Kidney epithelial cell (primary cell): ENCODE measurements at regions not wholly inside any gene's neighbourhood (a gene's known extent, or its start where the extent isn't known, plus 50 kb on each side); places are given as distances from the start of the nearest gene placed in this dataset.

Experiments used
- DNase-seq: peaks from one replicate; pipeline ENCODE4 v3.0.0-alpha.2; 2010; ENCODE audit warnings: low read depth
- H3K27me3 ChIP-seq: 2 replicates; pipeline ENCODE4 v1.6.0; 2011; ENCODE audit warnings: low read length; ENCODE audit not compliant: control insufficient read depth, insufficient read depth
- H3K36me3 ChIP-seq: 2 replicates; pipeline ENCODE4 v1.5.1; 2011; ENCODE audit warnings: low read length; ENCODE audit not compliant: control insufficient read depth, insufficient read depth
- H3K4me3 ChIP-seq: 2 replicates; pipeline ENCODE4 v1.5.1; 2011; ENCODE audit warnings: low read depth, mild to moderate bottlenecking, control low read depth, low read length
- CTCF ChIP-seq: IDR thresholded peaks from 2 replicates; pipeline ENCODE4 v1.5.1; 2011; ENCODE audit warnings: mild to moderate bottlenecking, moderate library complexity, low read length, control low read depth, inconsistent platforms; ENCODE audit not compliant: insufficient read depth, poor library complexity, severe bottlenecking

DNA sequence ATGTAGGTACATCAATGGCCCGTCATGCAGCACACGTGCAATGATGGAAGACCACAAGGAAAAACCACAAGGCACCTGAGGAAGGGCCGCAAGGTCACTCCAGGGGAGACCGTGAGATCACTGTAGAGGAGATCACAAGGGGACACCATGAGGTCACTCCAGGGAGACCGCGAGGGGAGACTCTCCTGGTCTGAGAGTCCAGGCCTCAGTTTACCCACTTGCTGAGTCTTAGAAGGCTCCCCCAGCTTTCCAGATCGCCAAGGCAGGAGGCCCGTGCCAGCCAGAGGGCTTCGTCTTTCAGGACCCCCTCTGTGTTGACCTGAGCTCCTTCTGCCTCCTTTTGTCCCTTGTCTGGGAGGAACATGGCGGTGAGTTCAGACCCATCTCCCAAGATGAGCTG is 232.2 kb downstream of the ERMARD start:
- Histone ChIP-seq H3K4me3 (no peak overlapping the region), H3K36me3 (no peaks in the 10 kb centered on the region), H3K27me3 (peaks cover 8% of the 10 kb centered on the region)
- TF ChIP-seq CTCF: no peak
- DNase-seq: no peak

DNA sequence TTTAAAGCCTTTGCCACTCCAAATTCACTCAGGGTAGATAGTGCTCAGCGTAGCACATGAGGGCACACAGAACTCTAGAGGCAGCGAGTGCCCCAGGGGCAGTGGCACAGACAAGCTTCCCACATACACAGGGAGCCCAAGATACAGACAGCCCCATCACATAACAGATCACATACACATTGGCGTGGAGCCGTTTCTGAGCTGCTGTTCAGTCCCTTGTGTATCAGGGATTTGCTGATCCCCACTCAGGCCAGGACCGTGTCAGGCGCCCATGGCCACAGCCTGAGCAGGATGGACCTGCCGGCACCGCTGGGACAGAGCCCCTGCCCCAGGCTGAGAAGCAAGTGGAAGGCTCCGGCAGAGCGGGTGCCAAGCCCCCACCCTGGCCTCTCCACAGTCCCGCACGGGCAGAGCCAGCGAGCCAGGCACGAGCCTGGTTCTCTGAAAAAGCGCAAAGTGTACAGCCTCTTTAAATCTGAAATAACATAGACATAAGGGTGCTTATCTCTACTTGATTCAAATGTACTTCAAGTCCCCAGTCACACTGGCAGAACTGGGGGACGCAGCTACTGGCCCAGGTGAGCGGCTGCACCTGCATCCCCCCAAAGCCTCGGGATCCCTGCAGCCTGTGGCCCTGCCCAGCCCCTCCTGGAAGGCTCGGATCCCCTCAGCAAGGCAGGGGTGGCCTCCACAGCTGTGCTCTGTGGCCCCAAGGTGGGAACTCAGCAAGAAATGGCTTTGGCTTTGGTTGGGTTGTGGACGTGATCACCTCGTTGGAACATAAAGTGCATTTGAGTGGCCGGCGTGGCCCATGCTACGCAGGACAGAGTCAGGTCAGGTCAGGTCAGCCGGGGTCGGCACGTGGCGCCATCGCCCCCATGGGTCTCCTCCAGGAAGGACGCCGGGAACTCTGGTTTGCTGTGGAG is 231.3 kb downstream of the ERMARD start:
- no peak for TF ChIP-seq CTCF
- Histone ChIP-seq H3K36me3 (no peaks in the 10 kb centered on the region), H3K4me3 (no peak overlapping the region), H3K27me3 (peaks cover 10% of the 10 kb centered on the region)
- no peak for DNase-seq

- no peak for TF ChIP-seq CTCF
- Histone ChIP-seq H3K36me3 (no peaks in the 10 kb centered on the region), H3K27me3 (peaks cover 11% of the 10 kb centered on the region), H3K4me3 (no peak overlapping the region)
- no peak for DNase-seq
Observed at GRCh38 chr6:169981969-169982368, 230.5 kb downstream of the ERMARD start.

DNA sequence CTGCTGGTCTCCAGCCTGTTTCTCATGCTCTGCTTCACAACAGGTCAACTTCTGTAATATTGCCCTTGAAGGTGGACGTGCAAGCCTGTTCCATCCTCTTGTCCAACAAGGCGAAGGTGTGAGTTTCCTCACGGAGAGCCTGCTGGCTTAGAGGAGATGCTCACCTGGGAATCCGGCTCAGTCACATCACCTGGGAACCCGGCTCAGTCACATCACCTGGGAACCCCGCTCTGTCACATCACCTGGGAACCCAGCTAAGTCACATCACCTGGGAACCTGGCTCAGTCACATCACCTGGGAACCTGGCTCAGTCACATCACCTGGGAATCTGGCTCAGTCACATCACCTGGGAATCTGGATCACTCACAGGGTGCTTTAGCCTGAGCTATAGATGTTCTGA is 230.1 kb downstream of the ERMARD start:
- Histone ChIP-seq H3K27me3 (peaks cover 11% of the 10 kb centered on the region), H3K4me3 (no peak overlapping the region), H3K36me3 (no peaks in the 10 kb centered on the region)
- DNase-seq: no peak
- TF ChIP-seq CTCF: no peak

DNA sequence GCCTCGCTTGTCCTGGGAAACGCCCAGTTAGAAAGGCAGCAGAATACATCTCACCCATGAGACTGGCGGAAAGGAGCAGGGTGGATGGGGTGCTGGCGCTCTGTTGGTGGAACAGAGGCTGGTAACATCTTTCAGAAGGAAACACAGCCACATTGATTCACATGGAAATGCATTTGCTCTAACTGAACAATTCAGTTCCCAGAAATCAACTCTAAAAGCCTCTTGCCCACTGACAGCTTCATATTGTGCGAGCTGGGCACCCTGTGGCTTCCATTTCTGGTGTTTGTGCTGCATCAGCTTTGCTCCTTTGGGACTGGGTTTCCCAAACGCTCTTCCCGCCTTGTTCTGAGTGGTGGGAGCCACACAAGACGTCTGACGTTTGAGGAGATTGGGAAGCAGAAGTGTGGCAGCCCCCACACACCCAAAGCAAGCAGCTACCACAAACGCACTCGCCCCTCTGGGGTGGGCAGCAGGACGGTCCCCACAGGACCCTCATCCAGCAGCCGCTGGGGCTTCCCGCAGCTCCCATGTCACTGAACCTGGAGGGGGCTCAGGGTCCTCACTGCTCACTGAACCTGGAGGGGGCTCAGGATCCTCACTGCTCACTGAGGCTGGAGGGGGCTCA is 229.5 kb downstream of the ERMARD start:
- Histone ChIP-seq H3K36me3 (no peaks in the 10 kb centered on the region), H3K4me3 (no peak overlapping the region)
- TF ChIP-seq CTCF: no peak

DNA sequence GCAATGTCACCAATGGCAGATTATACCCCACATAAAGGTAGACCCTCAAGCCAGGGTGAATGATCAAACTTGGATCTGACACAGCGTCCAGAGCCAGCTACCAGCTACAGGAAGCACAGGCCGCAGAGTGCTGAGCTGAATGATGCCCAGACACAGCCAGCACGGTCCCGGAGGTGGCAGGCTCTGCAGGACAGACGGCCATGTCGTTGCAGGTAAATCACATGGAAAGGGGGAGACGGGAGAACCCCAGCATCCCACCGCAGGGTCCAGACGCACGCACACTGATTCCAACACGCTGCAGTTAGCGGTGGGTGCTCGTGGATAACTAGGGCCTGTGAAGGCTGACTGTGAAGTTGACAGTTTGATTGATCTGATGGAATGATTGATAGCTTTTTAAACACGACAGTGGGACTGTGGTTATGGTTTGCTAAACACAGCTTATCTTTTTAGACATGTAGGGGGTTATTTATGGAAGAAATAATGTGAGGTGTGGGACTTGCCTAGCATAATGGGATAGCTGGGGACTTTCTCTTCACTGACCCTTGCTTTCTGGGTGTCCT is 228.5 kb downstream of the ERMARD start:
- DNase-seq: no peak
- TF ChIP-seq CTCF: no peak
- Histone ChIP-seq H3K4me3 (no peak overlapping the region), H3K36me3 (no peaks in the 10 kb centered on the region), H3K27me3 (peaks cover 6% of the 10 kb centered on the region)

More for the DNA sequence above, 229.5 kb downstream of the ERMARD start:
- DNase-seq: no peak
- H3K27me3 ChIP-seq: peaks cover 11% of the 10 kb centered on the region
